SU-DHL-6 (cell line): ENCODE measurements at regions not wholly inside any gene's neighbourhood (a gene's known extent, or its start where the extent isn't known, plus 50 kb on each side); places are given as distances from the start of the nearest gene placed in this dataset.

Source experiments
- H2AFZ ChIP-seq: fragments of 200-600 bp; sonication (generic); 2 replicates; pipeline ENCODE4 v1.6.1; 2014; ENCODE audit warnings: low read depth, mild to moderate bottlenecking, moderate library complexity, mixed read lengths, antibody characterized with exemption, low read length; ENCODE audit not compliant: severe bottlenecking
- H3F3A ChIP-seq: fragments of 200-600 bp; shearing (Covaris generic); 2 replicates; pipeline ENCODE4 v1.6.0; 2016; ENCODE audit warnings: antibody characterized with exemption, mild to moderate bottlenecking; ENCODE audit not compliant: insufficient read depth
- H3K27ac ChIP-seq: fragments of 200-600 bp; sonication (generic); 2 replicates; pipeline ENCODE4 v1.5.1; 2016; ENCODE audit warnings: low read depth, mild to moderate bottlenecking, low read length, moderate library complexity, mixed read lengths
- H3K27me3 ChIP-seq: fragments of 200-600 bp; sonication (generic), shearing (Covaris generic); 2 replicates; pipeline ENCODE4 v1.6.0; 2014; ENCODE audit warnings: mild to moderate bottlenecking, low read length
- H3K36me3 ChIP-seq: fragments of 200-600 bp; sonication (generic); 2 replicates; pipeline ENCODE4 v1.6.1; 2014; ENCODE audit warnings: mild to moderate bottlenecking, low read length, mixed read lengths
- H3K4me2 ChIP-seq: fragments of 300-600, 200-600 bp; shearing (Covaris generic), sonication (generic); 2 replicates; pipeline ENCODE4 v1.6.0; 2014; ENCODE audit warnings: low read length, low read depth, mild to moderate bottlenecking; ENCODE audit not compliant: poor library complexity, severe bottlenecking
- H3K4me3 ChIP-seq: fragments of 200-600 bp; sonication (generic); 2 replicates; pipeline ENCODE4 v1.5.1; 2014; ENCODE audit warnings: antibody characterized with exemption, low read length, mild to moderate bottlenecking, mixed read lengths; ENCODE audit not compliant: insufficient read depth, poor library complexity, severe bottlenecking
- H3K79me2 ChIP-seq: fragments of 200-600 bp; sonication (generic); 2 replicates; pipeline ENCODE4 v1.6.1; 2014; ENCODE audit warnings: mild to moderate bottlenecking, low read length, moderate library complexity; ENCODE audit not compliant: insufficient read depth
- H3K9ac ChIP-seq: fragments of 200-600 bp; sonication (generic); 2 replicates; pipeline ENCODE4 v1.7.0; 2014; ENCODE audit warnings: mild to moderate bottlenecking, low read length
- H3K9me2 ChIP-seq: fragments of 200-600 bp; sonication (generic); replicated peaks from 2 replicates; pipeline ENCODE4 v1.6.1; 2014; ENCODE audit warnings: low read length; ENCODE audit not compliant: insufficient read depth
- H3K9me3 ChIP-seq: fragments of 200-600 bp; sonication (generic); 2 replicates; pipeline ENCODE4 v1.6.1; 2014; ENCODE audit warnings: low read length, mixed read lengths; ENCODE audit not compliant: insufficient read depth
- H4K20me1 ChIP-seq: fragments of 200-600 bp; sonication (generic); 2 replicates; pipeline ENCODE4 v1.6.1; 2014; ENCODE audit warnings: low read depth, mild to moderate bottlenecking, antibody characterized with exemption, low read length, moderate library complexity, mixed read lengths
- CTCF ChIP-seq: fragments of 200-600 bp; sonication (generic); IDR thresholded peaks from one replicate; pipeline ENCODE4 v1.5.1; 2017; ENCODE audit warnings: antibody characterized with exemption, mild to moderate bottlenecking, low read length, moderate library complexity; ENCODE audit not compliant: insufficient read depth, poor library complexity, severe bottlenecking
- EZH2phosphoT487 ChIP-seq: fragments of 200-600 bp; sonication (generic), shearing (Covaris generic); conservative IDR thresholded peaks from 2 replicates; pipeline ENCODE4 v1.6.1; 2018; ENCODE audit warnings: mild to moderate bottlenecking, antibody characterized with exemption, low read length, moderate library complexity, mixed read lengths

- H3K36me3 ChIP-seq: no peaks in the 10 kb centered on the region
- no peak overlapping the region for H3K4me2 ChIP-seq
- no peak for TF ChIP-seq EZH2phosphoT487
- TF ChIP-seq CTCF: no peak
- H3K9ac ChIP-seq: no peak overlapping the region
- H4K20me1 ChIP-seq: no peaks in the 10 kb centered on the region
- H3K27ac ChIP-seq: no peak overlapping the region
- H3K9me2 ChIP-seq: no peaks in the 10 kb centered on the region
- no peak overlapping the region for H3K4me3 ChIP-seq
- H3K27me3 ChIP-seq: no peaks in the 10 kb centered on the region
- no peak overlapping the region for H2AFZ ChIP-seq
- H3F3A ChIP-seq: no peaks in the 10 kb centered on the region
- H3K79me2 ChIP-seq: no peaks in the 10 kb centered on the region
- no peaks in the 10 kb centered on the region for H3K9me3 ChIP-seq
Measured at GRCh38 chr1:30001732-30002039, 721.7 kb downstream of the MATN1 start.

GRCh38 chr1:30001011-30001731 lies 722.2 kb downstream of the MATN1 start:
- H3K9me2 ChIP-seq: no peaks in the 10 kb centered on the region

GRCh38 chr1:30000266-30000665 lies 723.1 kb downstream of the MATN1 start:
- Histone ChIP-seq H3F3A (no peaks in the 10 kb centered on the region), H3K27me3 (no peaks in the 10 kb centered on the region), H4K20me1 (no peaks in the 10 kb centered on the region), H3K4me2 (no peak overlapping the region), H3K36me3 (no peaks in the 10 kb centered on the region), H3K4me3 (no peak overlapping the region), H3K9ac (no peak overlapping the region), H3K79me2 (no peaks in the 10 kb centered on the region), H3K9me3 (no peaks in the 10 kb centered on the region), H3K9me2 (no peaks in the 10 kb centered on the region), H3K27ac (no peak overlapping the region), H2AFZ (no peak overlapping the region)
- TF ChIP-seq EZH2phosphoT487 (no peak), CTCF (no peak)

More at GRCh38 chr1:30001011-30001731, 722.2 kb downstream of the MATN1 start:
- H2AFZ ChIP-seq: no peak overlapping the region
- H3K27ac ChIP-seq: no peak overlapping the region
- TF ChIP-seq EZH2phosphoT487: no peak
- TF ChIP-seq CTCF: no peak
- H3K36me3 ChIP-seq: no peaks in the 10 kb centered on the region
- no peaks in the 10 kb centered on the region for H3K79me2 ChIP-seq
- no peaks in the 10 kb centered on the region for H4K20me1 ChIP-seq
- H3K9ac ChIP-seq: no peak overlapping the region
- H3F3A ChIP-seq: no peaks in the 10 kb centered on the region
- H3K4me2 ChIP-seq: no peak overlapping the region
- H3K4me3 ChIP-seq: no peak overlapping the region
- H3K9me3 ChIP-seq: no peaks in the 10 kb centered on the region
- H3K27me3 ChIP-seq: no peaks in the 10 kb centered on the region
